COLO829 (cell line): ENCODE measurements at regions not wholly inside any gene's neighbourhood (a gene's known extent, or its start where the extent isn't known, plus 50 kb on each side); places are given as distances from the start of the nearest gene placed in this dataset.

Source experiments
- DNase-seq: peaks from one replicate; pipeline ENCODE4 v3.0.0; 2012; ENCODE audit warnings: low spot score

GRCh38 chr6:48912503-48912902, 550.5 kb downstream of the MMUT start:
- no peak for DNase-seq

- no peak for DNase-seq
Measured at GRCh38 chr6:48904809-48905208, 558.2 kb downstream of the MMUT start.

GRCh38 chr6:48894469-48894868, 568.6 kb downstream of the MMUT start:
- no peak for DNase-seq

- DNase-seq: no peak
Measured at GRCh38 chr6:48893048-48893447, 570.0 kb downstream of the MMUT start.

- DNase-seq: no peak
Measured at GRCh38 chr6:48891308-48891707, 571.7 kb downstream of the MMUT start.

GRCh38 chr6:48889429-48889828, 573.6 kb downstream of the MMUT start:
- no peak for DNase-seq

GRCh38 chr6:48883116-48883515, 579.9 kb downstream of the MMUT start:
- DNase-seq: no peak

GRCh38 chr6:48881551-48881950, 581.5 kb downstream of the MMUT start:
- DNase-seq: no peak

- DNase-seq: no peak
Measured at GRCh38 chr6:48869595-48869994, 593.5 kb downstream of the MMUT start.

- peak; percentile 44 for DNase-seq
Measured at GRCh38 chr6:48866682-48867081, 596.4 kb downstream of the MMUT start.

GRCh38 chr6:48860175-48860574, 602.9 kb downstream of the MMUT start:
- DNase-seq: no peak

GRCh38 chr6:48859562-48860123, 603.4 kb downstream of the MMUT start:
- DNase-seq: no peak

GRCh38 chr6:48845219-48845618, 617.8 kb downstream of the MMUT start:
- no peak for DNase-seq

- peak; percentile 45 for DNase-seq
Measured at GRCh38 chr6:48844696-48845095, 618.4 kb downstream of the MMUT start.

GRCh38 chr6:48840896-48841295, 622.2 kb downstream of the MMUT start:
- no peak for DNase-seq

- no peak for DNase-seq
Measured at GRCh38 chr6:48839206-48839605, 623.8 kb downstream of the MMUT start.

- no peak for DNase-seq
Measured at GRCh38 chr6:48837744-48838143, 625.3 kb downstream of the MMUT start.

- DNase-seq: no peak
Measured at GRCh38 chr6:48835421-48835958, 627.6 kb downstream of the MMUT start.

GRCh38 chr6:48834706-48835105, 628.3 kb downstream of the MMUT start:
- DNase-seq: no peak

GRCh38 chr6:48833916-48834315, 629.1 kb downstream of the MMUT start:
- no peak for DNase-seq

- DNase-seq: peak; percentile 35
Measured at GRCh38 chr6:48826901-48827701, 636.0 kb downstream of the MMUT start.

- DNase-seq: no peak
Measured at GRCh38 chr6:48826152-48826515, 636.9 kb downstream of the MMUT start.

- DNase-seq: no peak
Measured at GRCh38 chr6:48825501-48826151, 637.4 kb downstream of the MMUT start.
